ENCODE measurements at regions not wholly inside any gene's neighbourhood (a gene's known extent, or its start where the extent isn't known, plus 50 kb on each side); places are given as distances from the start of the nearest gene placed in this dataset.

GRCh38 chr11:122038543-122038942, 77.5 kb downstream of the BLID start:
- Histone ChIP-seq H3K27me3 (ENCODE audit: control insufficient read depth, insufficient read depth, low read length) (no peaks in the 10 kb centered on the region), H3K4me1 (ENCODE audit: control insufficient read depth, insufficient read depth, low read length) (no peaks in the 10 kb centered on the region), H3K36me3 (ENCODE audit: control insufficient read depth, insufficient read depth, low read length) (no peaks in the 10 kb centered on the region), H3K4me3 (ENCODE audit: low read depth in 2 of 2, low read length in 2 of 2) (no peak overlapping the region), H3K9me3 (ENCODE audit: control insufficient read depth, insufficient read depth, low read depth, low read length) (no peaks in the 10 kb centered on the region), H3K27ac (ENCODE audit: low read length) (no peak overlapping the region)
- BruUV-seq (replicated peaks) = no TSS peak
- peak; percentile 56; the same call in 1 of the 2 replicates for ATAC-seq
- ChIA-PET CTCF (no interaction called here), POLR2A (no interaction called here)
- TF ChIP-seq SIN3A (IDR thresholded peaks at IDR 0.05; ENCODE audit: borderline replicate concordance, insufficient read depth, low read depth, low read length) (no peak), POLR2AphosphoS5 (IDR thresholded peaks at IDR 0.05; ENCODE audit: low read depth, low read length) (no peak), TCF7L2 (IDR thresholded peaks at IDR 0.05; ENCODE audit: low read depth, low read length) (no peak), REST (IDR thresholded peaks at IDR 0.05; ENCODE audit: insufficient read depth in 1 of 2, low read depth in 2 of 2, low read length in 1 of 2) (no peak), CTCF (IDR thresholded peaks at IDR 0.05) (no peak)
- intact Hi-C loops (cut with micrococcal nuclease; ENCODE audit: unreplicated experiment) = no loop called here
- in situ Hi-C loops (cut with HindIII; ENCODE audit: low pct_unique_long_range_greater_than_20kb, low sequenced_read_pairs) = no loop called here
- no peak for DNase-seq (ENCODE audit: low read depth, low spot score)

GRCh38 chr11:122037911-122038310, 78.1 kb downstream of the BLID start:
- intact Hi-C loops (cut with micrococcal nuclease; ENCODE audit: unreplicated experiment) = no loop called here
- no peak overlapping the region for H3K4me3 ChIP-seq (ENCODE audit: low read depth in 2 of 2, low read length in 2 of 2)
- H3K27me3 ChIP-seq (ENCODE audit: control insufficient read depth, insufficient read depth, low read length) = no peaks in the 10 kb centered on the region
- POLR2A ChIA-PET = no interaction called here
- no peaks in the 10 kb centered on the region for H3K9me3 ChIP-seq (ENCODE audit: control insufficient read depth, insufficient read depth, low read depth, low read length)
- TF ChIP-seq SIN3A (IDR thresholded peaks at IDR 0.05; ENCODE audit: borderline replicate concordance, insufficient read depth, low read depth, low read length) = no peak
- TF ChIP-seq TCF7L2 (IDR thresholded peaks at IDR 0.05; ENCODE audit: low read depth, low read length) = no peak
- TF ChIP-seq CTCF (IDR thresholded peaks at IDR 0.05) = no peak
- TF ChIP-seq REST (IDR thresholded peaks at IDR 0.05; ENCODE audit: insufficient read depth in 1 of 2, low read depth in 2 of 2, low read length in 1 of 2) = no peak
- no peak for TF ChIP-seq POLR2AphosphoS5 (IDR thresholded peaks at IDR 0.05; ENCODE audit: low read depth, low read length)
- BruUV-seq (replicated peaks) = no TSS peak
- CTCF ChIA-PET = no interaction called here
- no peaks in the 10 kb centered on the region for H3K4me1 ChIP-seq (ENCODE audit: control insufficient read depth, insufficient read depth, low read length)
- DNase-seq (ENCODE audit: low read depth, low spot score) = no peak
- H3K27ac ChIP-seq (ENCODE audit: low read length) = no peak overlapping the region
- no peak for ATAC-seq
- in situ Hi-C loops (cut with HindIII; ENCODE audit: low pct_unique_long_range_greater_than_20kb, low sequenced_read_pairs) = no loop called here
- H3K36me3 ChIP-seq (ENCODE audit: control insufficient read depth, insufficient read depth, low read length) = no peaks in the 10 kb centered on the region

Measured in Panc1 (cell line).